Fibroblast of lung (primary cell): ENCODE measurements at regions not wholly inside any gene's neighbourhood (a gene's known extent, or its start where the extent isn't known, plus 50 kb on each side); places are given as distances from the start of the nearest gene placed in this dataset.

Experiments
- CTCF ChIP-seq, 2 donors: IDR thresholded peaks in 1 of 2; conservative IDR thresholded peaks in 1 of 2; 1 replicate in 1 of 2; 2 replicates in 1 of 2; pipeline ENCODE4 v1.5.1; 2011 to 2012; ENCODE audit warnings: low read length in 2 of 2, control low read depth in 1 of 2, inconsistent platforms in 1 of 2, low read depth in 1 of 2, mild to moderate bottlenecking in 1 of 2
- EZH2 ChIP-seq: IDR thresholded peaks from 2 replicates; pipeline ENCODE4 v1.5.1; 2012; ENCODE audit warnings: low read length, control low read depth, mild to moderate bottlenecking; ENCODE audit errors: missing control alignments

- TF ChIP-seq CTCF (conservative IDR thresholded peaks at IDR 0.05 in 1 of 2, IDR thresholded peaks at IDR 0.05 in 1 of 2; ENCODE audit: low read depth in 1 of 2, low read length in 2 of 2): no peak
- TF ChIP-seq EZH2: no peak
Observed at GRCh38 chr1:192448026-192448578, 127.5 kb upstream of the RGS1 start.
